ENCODE measurements at regions not wholly inside any gene's neighbourhood (a gene's known extent, or its start where the extent isn't known, plus 50 kb on each side); places are given as distances from the start of the nearest gene placed in this dataset.
"Not testable (repeated sequence)": the region's sequence is repeated elsewhere in the genome, so short reads cannot be mapped to it uniquely, and the experiment has no call there.

- no peak overlapping the region for H3K4me3 ChIP-seq (ENCODE audit: control insufficient read depth, low read depth, low read length)
- no peak for TF ChIP-seq CTCF (IDR thresholded peaks at IDR 0.05; ENCODE audit: control insufficient read depth, insufficient read depth, low read depth, low read length, missing control alignments)
- no peak for DNase-seq (ENCODE audit: low read depth)
Observed at GRCh38 chr14:40630471-40630870, 976.2 kb upstream of the LRFN5 start.

- H3K4me3 ChIP-seq (ENCODE audit: control insufficient read depth, low read depth, low read length); DNase-seq (ENCODE audit: low read depth): not testable (repeated sequence)
Observed at GRCh38 chr14:40629551-40630137, 977.0 kb upstream of the LRFN5 start.

- no peak overlapping the region for H3K4me3 ChIP-seq (ENCODE audit: control insufficient read depth, low read depth, low read length)
Observed at GRCh38 chr14:40629144-40629543, 977.5 kb upstream of the LRFN5 start.

GRCh38 chr14:40623643-40624042 is 983.0 kb upstream of the LRFN5 start:
- TF ChIP-seq CTCF (IDR thresholded peaks at IDR 0.05; ENCODE audit: control insufficient read depth, insufficient read depth, low read depth, low read length, missing control alignments): no peak
- no peak overlapping the region for H3K4me3 ChIP-seq (ENCODE audit: control insufficient read depth, low read depth, low read length)
- DNase-seq (ENCODE audit: low read depth): no peak

More at GRCh38 chr14:40629144-40629543, 977.5 kb upstream of the LRFN5 start:
- TF ChIP-seq CTCF (IDR thresholded peaks at IDR 0.05; ENCODE audit: control insufficient read depth, insufficient read depth, low read depth, low read length, missing control alignments): no peak
- DNase-seq (ENCODE audit: low read depth): no peak

- H3K4me3 ChIP-seq (ENCODE audit: control insufficient read depth, low read depth, low read length): no peak overlapping the region
- no peak for TF ChIP-seq CTCF (IDR thresholded peaks at IDR 0.05; ENCODE audit: control insufficient read depth, insufficient read depth, low read depth, low read length, missing control alignments)
Observed at GRCh38 chr14:40618225-40618898, 988.3 kb upstream of the LRFN5 start.

GRCh38 chr14:40616579-40616978 is 990.1 kb upstream of the LRFN5 start:
- no peak for TF ChIP-seq CTCF (IDR thresholded peaks at IDR 0.05; ENCODE audit: control insufficient read depth, insufficient read depth, low read depth, low read length, missing control alignments)
- no peak overlapping the region for H3K4me3 ChIP-seq (ENCODE audit: control insufficient read depth, low read depth, low read length)
- DNase-seq (ENCODE audit: low read depth): no peak

More at GRCh38 chr14:40618225-40618898, 988.3 kb upstream of the LRFN5 start:
- DNase-seq (ENCODE audit: low read depth): no peak

- no peak for DNase-seq (ENCODE audit: low read depth)
- no peak overlapping the region for H3K4me3 ChIP-seq (ENCODE audit: control insufficient read depth, low read depth, low read length)
- no peak for TF ChIP-seq CTCF (IDR thresholded peaks at IDR 0.05; ENCODE audit: control insufficient read depth, insufficient read depth, low read depth, low read length, missing control alignments)
Observed at GRCh38 chr14:40601063-40601462, 1005.6 kb upstream of the LRFN5 start.

Measured in AG09309 (cell line).